GM13977 (cell line): ENCODE measurements at regions not wholly inside any gene's neighbourhood (a gene's known extent, or its start where the extent isn't known, plus 50 kb on each side); places are given as distances from the start of the nearest gene placed in this dataset.
A peak's percentile ranks its signal among the peaks of the same experiment; 100 is the strongest.

Experiments used
- DNase-seq: peaks from one replicate; pipeline ENCODE4 v3.0.0; 2012; ENCODE audit warnings: low spot score
- in situ Hi-C: fragments of 300-500 bp; cut with MboI; formaldehyde crosslinking; loops from one replicate; pipeline ENCODE4 v1.12.0; 2022; ENCODE audit warnings: low sequenced_read_pairs, low pct_unique_long_range_greater_than_20kb, mixed read lengths, inconsistent platforms; ENCODE audit not compliant: unreplicated experiment
- TF ChIP-seq, protein P1 (sequence below): IDR thresholded peaks from 2 replicates; pipeline ENCODE4 v1.5.1; 2012; ENCODE audit warnings: mild to moderate bottlenecking, control low read depth; ENCODE audit not compliant: insufficient read depth; ENCODE audit errors: extremely low read depth, missing control alignments

GRCh38 chr4:74618659-74619058 lies 173.7 kb downstream of the AREG start:
- in situ Hi-C loops, result no loop called here

DNA sequence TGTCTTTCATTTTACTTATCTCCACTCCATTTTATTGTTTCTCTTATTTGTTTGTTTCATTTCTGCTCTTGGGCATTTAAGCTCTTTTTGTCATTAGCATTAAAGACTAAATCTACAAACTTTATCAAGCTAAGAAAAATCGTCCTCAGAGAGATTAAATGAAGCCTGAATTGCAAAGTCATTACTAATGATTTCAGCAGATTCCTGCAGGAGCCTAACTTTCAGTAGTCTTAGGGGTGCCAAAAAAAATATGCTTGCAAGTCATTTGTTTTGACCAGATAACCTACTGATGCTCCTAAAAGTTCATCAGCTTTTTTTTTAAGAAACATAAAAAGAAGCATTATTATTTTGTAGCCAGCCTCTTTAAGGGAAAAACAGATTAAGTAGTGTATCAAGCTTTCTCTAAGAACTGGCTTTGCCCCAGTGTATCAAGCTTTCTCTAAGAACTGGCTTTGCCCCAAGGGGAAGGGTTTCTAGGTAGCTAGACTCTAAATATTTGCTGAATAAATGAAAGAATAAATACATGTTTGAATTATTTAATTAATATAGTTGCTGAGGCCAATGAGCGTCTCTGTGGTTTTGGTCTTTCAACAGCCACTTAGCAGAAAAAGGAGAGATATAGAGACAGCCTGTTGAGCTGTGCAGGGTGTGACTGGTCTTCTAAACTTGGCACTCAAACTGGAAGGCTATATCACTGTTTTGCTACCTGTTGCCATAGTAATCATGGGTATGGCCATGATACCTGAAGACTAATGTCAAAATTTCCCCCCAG lies 174.2 kb downstream of the BTC start:
- in situ Hi-C loops, result no loop called here
- DNase-seq, result no peak
- TF ChIP-seq, protein P1, sequence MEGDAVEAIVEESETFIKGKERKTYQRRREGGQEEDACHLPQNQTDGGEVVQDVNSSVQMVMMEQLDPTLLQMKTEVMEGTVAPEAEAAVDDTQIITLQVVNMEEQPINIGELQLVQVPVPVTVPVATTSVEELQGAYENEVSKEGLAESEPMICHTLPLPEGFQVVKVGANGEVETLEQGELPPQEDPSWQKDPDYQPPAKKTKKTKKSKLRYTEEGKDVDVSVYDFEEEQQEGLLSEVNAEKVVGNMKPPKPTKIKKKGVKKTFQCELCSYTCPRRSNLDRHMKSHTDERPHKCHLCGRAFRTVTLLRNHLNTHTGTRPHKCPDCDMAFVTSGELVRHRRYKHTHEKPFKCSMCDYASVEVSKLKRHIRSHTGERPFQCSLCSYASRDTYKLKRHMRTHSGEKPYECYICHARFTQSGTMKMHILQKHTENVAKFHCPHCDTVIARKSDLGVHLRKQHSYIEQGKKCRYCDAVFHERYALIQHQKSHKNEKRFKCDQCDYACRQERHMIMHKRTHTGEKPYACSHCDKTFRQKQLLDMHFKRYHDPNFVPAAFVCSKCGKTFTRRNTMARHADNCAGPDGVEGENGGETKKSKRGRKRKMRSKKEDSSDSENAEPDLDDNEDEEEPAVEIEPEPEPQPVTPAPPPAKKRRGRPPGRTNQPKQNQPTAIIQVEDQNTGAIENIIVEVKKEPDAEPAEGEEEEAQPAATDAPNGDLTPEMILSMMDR, result no peak

More at GRCh38 chr4:74618659-74619058, 173.7 kb downstream of the AREG start:
- TF ChIP-seq, protein P1, result no peak
- no peak for DNase-seq

DNA sequence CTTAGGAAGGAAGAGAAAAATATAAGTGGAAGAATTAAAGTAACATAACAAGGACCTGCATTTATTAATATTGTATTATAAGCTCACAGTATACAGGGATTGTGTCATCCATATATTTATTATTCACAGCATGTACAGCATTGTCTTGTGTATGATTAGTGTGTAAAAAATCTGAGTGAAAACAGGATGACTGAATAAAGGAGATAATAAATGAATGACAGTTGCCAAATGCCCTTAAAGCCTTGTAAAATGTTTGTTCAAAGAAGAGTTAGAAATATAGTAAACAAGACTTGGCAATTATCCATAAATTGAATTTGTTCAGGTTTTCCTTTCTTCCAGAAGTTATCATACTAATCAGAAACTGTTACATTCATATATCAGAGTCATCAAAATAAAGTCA lies 172.7 kb downstream of the BTC start:
- DNase-seq, result no peak
- in situ Hi-C loops, result no loop called here
- TF ChIP-seq, protein P1, result no peak

- DNase-seq, result peak; percentile 32
- TF ChIP-seq, protein P1, result peak; percentile 51
- in situ Hi-C loops, result no loop called here
Observed at GRCh38 chr4:74623041-74623440, 171.3 kb downstream of the BTC start.

DNA sequence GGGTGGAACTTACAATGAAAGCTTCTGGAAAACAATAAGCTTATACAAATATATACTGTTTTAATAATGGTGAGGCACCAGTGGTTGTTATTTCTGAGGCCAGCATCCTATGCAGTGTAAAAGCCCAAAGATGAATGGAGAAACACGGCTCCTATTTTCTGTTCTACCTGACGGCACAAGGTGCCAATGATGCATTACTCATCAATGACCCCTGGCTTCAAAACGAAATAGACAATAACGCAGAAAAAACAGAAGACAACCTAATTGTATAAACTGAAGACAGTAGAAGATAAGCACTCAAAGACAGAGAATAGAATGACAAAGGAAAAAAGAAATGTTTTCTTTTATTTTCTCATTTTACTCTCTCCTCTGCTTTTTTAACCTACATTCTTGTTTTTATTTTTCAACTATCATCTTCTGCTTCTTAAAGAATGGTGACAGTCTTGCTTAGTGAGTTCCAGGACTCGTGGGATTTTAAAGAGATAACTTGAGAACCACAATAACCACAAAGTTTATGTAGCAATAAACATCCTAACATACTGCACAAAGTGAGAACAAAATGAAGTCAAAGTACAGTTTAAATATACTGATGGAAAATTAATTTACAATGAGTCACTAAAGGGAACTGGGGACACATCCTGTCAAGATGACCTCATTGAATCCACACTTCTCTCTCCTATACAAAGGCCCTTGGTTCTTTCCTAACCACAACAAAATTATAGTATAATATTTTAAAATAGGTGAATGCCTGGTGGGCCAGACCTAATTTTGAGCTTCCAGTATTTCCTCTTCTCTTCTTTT lies 169.8 kb downstream of the BTC start:
- in situ Hi-C loops, result no loop called here
- TF ChIP-seq, protein P1, result no peak
- DNase-seq, result no peak

DNA sequence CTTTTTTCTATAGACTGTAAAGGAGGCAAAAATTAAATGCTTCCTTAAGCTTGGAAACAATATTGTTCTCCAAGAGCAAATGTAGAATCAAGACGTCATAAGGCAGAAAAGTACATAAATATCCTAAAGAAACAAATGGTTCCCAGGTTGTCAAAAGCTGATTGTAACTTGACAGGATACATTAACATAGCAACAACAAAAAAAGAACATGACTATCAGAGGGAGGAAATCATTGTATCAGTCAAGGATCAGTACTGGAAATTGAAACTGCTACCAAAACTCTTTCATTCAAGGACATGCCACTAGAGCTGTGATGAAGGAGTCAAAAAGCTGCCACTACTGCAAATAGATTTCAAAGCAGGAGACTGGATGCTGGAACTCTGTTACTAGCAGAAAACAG lies 168.3 kb downstream of the BTC start:
- in situ Hi-C loops, result no loop called here
- TF ChIP-seq, protein P1, result no peak
- no peak for DNase-seq
